GM12878 (cell line): ENCODE measurements at regions not wholly inside any gene's neighbourhood (a gene's known extent, or its start where the extent isn't known, plus 50 kb on each side); places are given as distances from the start of the nearest gene placed in this dataset.

Experiments used
- ATAC-seq: fragments of 200-7000 bp; cut with Tn5 transposase; 3 replicates; pipeline ENCODE4 v1.9.1; 2020; ENCODE audit warnings: mild to moderate bottlenecking, moderate library complexity
- BruUV-seq: library from RNA; stranded (reverse); fragments of 400-500 nt; replicated peaks from 2 replicates; lab custom pipeline; 2021; lab: Mats Ljungman, UMichigan
- CTCF ChIA-PET: fragments of 300-600 bp; sonication (Branson Sonifier 250); formaldehyde crosslinking; extraction: SDS; loops from one replicate; lab custom pipeline; 2021; ENCODE audit warnings: inconsistent platforms; lab: Yijun Ruan, JAX
- POLR2A ChIA-PET: fragments of 350-600 bp; formaldehyde crosslinking; extraction: SDS; loops from one replicate; lab custom pipeline; 2021; ENCODE audit warnings: inconsistent platforms; lab: Charles Lee
- RAD21 ChIA-PET: fragments of 300-600 bp; sonication (Branson Sonifier 250); formaldehyde crosslinking; loops from one replicate; lab custom pipeline; 2023; ENCODE audit warnings: antibody characterized with exemption; ENCODE audit not compliant: unreplicated experiment; lab: Charles Lee
- SMC1A ChIA-PET: fragments of 300-600 bp; sonication (Branson Sonifier 250); formaldehyde crosslinking; loops from one replicate; lab custom pipeline; 2023; ENCODE audit not compliant: unreplicated experiment, uncharacterized antibody; lab: Charles Lee
- DNase-seq: peaks from one replicate; pipeline ENCODE4 v3.0.0-alpha.2; 2011; ENCODE audit warnings: low read depth, low spot score
- FAIRE-seq: peaks from 3 replicates; lab custom pipeline; 2011; peaks lifted over from hg19 to GRCh38; lab: Jason Lieb, UNC
- H2AFZ ChIP-seq: 2 replicates; pipeline ENCODE4 v1.6.0; 2011; ENCODE audit warnings: low read depth, low read length, control low read depth; ENCODE audit not compliant: control insufficient read depth
- H3K27ac ChIP-seq: 2 replicates; pipeline ENCODE4 v1.5.1; 2011; ENCODE audit warnings: control low read depth; ENCODE audit not compliant: control insufficient read depth, insufficient read depth
- H3K27me3 ChIP-seq, 2 experiments: replicated peaks in 1 of 2; 2 replicates each; pipeline versions ENCODE4 v1.6.0 to v1.6.1; 2011; ENCODE audit warnings: low read length in 1 of 2; ENCODE audit not compliant: control insufficient read depth in 2 of 2, insufficient read depth in 2 of 2
- H3K36me3 ChIP-seq, 2 experiments: 2 replicates each; pipeline ENCODE4 v1.5.1; 2011; ENCODE audit warnings: low read length in 1 of 2; ENCODE audit not compliant: control insufficient read depth in 2 of 2, insufficient read depth in 2 of 2
- H3K4me1 ChIP-seq: 2 replicates; pipeline ENCODE4 v1.6.1; 2011; ENCODE audit warnings: mild to moderate bottlenecking, low read length, moderate library complexity, mixed read lengths; ENCODE audit not compliant: control insufficient read depth, insufficient read depth
- H3K4me2 ChIP-seq: 2 replicates; pipeline ENCODE4 v1.6.0; 2011; ENCODE audit warnings: control low read depth; ENCODE audit not compliant: control insufficient read depth, insufficient read depth
- H3K4me3 ChIP-seq: fragments of 200-600 bp; sonication (generic); 2 replicates; pipeline ENCODE4 v1.5.1; 2016
- H3K79me2 ChIP-seq: 2 replicates; pipeline ENCODE4 v1.6.0; 2011; ENCODE audit warnings: low read length; ENCODE audit not compliant: control insufficient read depth, insufficient read depth
- H3K9ac ChIP-seq: 2 replicates; pipeline ENCODE4 v1.8.0; 2011; ENCODE audit warnings: low read length, control low read depth, mixed read lengths; ENCODE audit not compliant: control insufficient read depth, insufficient read depth
- H3K9me3 ChIP-seq: replicated peaks from 3 replicates; pipeline ENCODE4 v1.5.1; 2011; ENCODE audit warnings: mild to moderate bottlenecking, low read length; ENCODE audit not compliant: control insufficient read depth, insufficient read depth
- H4K20me1 ChIP-seq: 2 replicates; pipeline ENCODE4 v1.6.0; 2011; ENCODE audit not compliant: control insufficient read depth, insufficient read depth
- CEBPZ ChIP-seq: fragments of 150-350 bp; IDR thresholded peaks from 2 replicates; pipeline ENCODE4 v1.6.1; 2016; ENCODE audit warnings: low read depth, low read length
- EED ChIP-seq: sonication (generic); IDR thresholded peaks from 2 replicates; pipeline ENCODE4 v1.6.1; 2016; ENCODE audit warnings: antibody characterized with exemption, low read depth
- HDAC2 ChIP-seq: fragments of 200-600 bp; sonication (generic); IDR thresholded peaks from 2 replicates; pipeline ENCODE4 v1.6.1; 2017
- JUND ChIP-seq: IDR thresholded peaks from 2 replicates; pipeline ENCODE4 v1.6.1; 2012; ENCODE audit warnings: low read depth, mild to moderate bottlenecking, low read length, improper control_type of control experiment, moderate library complexity
- KAT2A ChIP-seq: conservative IDR thresholded peaks from 2 replicates; pipeline ENCODE4 v1.6.1; 2011; ENCODE audit warnings: low read depth, low read length; ENCODE audit not compliant: control insufficient read depth
- MEF2B ChIP-seq: fragments of 450-650 bp; IDR thresholded peaks from 2 replicates; pipeline ENCODE4 v1.6.1; 2018; ENCODE audit warnings: mild to moderate bottlenecking, moderate library complexity; ENCODE audit not compliant: partially characterized antibody, poor library complexity, severe bottlenecking
- MTA2 ChIP-seq: fragments of 450-650 bp; IDR thresholded peaks from 2 replicates; pipeline ENCODE4 v1.6.1; 2016; ENCODE audit warnings: low read depth, mild to moderate bottlenecking, moderate library complexity
- RBBP5 ChIP-seq: fragments of 200-600 bp; sonication (generic); conservative IDR thresholded peaks from 2 replicates; pipeline ENCODE4 v1.6.1; 2016
- SREBF2 ChIP-seq: IDR thresholded peaks from 2 replicates; pipeline ENCODE4 v1.6.1; 2012; ENCODE audit warnings: mild to moderate bottlenecking, low read length
- WGBS: methylation state at CpG from one replicate; pipeline ENCODE4 v1.1.6; 2016; ENCODE audit warnings: low lambda C conversion rate; ENCODE audit not compliant: insufficient replicate concordance, insufficient coverage; ENCODE audit errors: missing lambda C conversion rate; 5-methylcytosine and 5-hydroxymethylcytosine counted together
- in situ Hi-C: fragments of 300-500 bp; cut with MboI; formaldehyde crosslinking; loops from 9 replicates; pipeline ENCODE4 v1.14.3; 2018; ENCODE audit warnings: mixed read lengths
- intact Hi-C: fragments of 100-400 bp; cut with micrococcal nuclease; formaldehyde crosslinking; loops from one replicate; pipeline ENCODE4 v1.14.2; 2022; ENCODE audit not compliant: unreplicated experiment

GRCh38 chr2:228628682-228629081, 447.2 kb upstream of the SPHKAP start:
- Histone ChIP-seq H3K4me2 (no peak overlapping the region), H4K20me1 (no peaks in the 10 kb centered on the region), H2AFZ (no peak overlapping the region), H3K4me3 (no peak overlapping the region), H3K9me3 (no peaks in the 10 kb centered on the region), H3K27me3 (no peaks in the 10 kb centered on the region), H3K36me3 (no peaks in the 10 kb centered on the region), H3K27ac (no peak overlapping the region), H3K79me2 (no peaks in the 10 kb centered on the region), H3K4me1 (no peaks in the 10 kb centered on the region), H3K9ac (no peak overlapping the region)
- ATAC-seq (no peak), FAIRE-seq (no peak), DNase-seq (no peak)
- ChIA-PET SMC1A (no interaction called here), CTCF (interaction anchor here (1.1 kb wide), 1 partner anchor 29 kb away, joined by 3 read pairs; no protein-coding TSS in a partner anchor), POLR2A (no interaction called here), RAD21 (no interaction called here)
- intact Hi-C loops, result no loop called here
- WGBS, result 28% methylated on average over 4 of the region's 4 CpGs
- TF ChIP-seq SREBF2 (no peak), CEBPZ (no peak), JUND (no peak)
- BruUV-seq, result no TSS peak
- in situ Hi-C loops, result no loop called here

- Histone ChIP-seq H3K4me3 (no peak overlapping the region), H3K27ac (no peak overlapping the region), H3K79me2 (no peaks in the 10 kb centered on the region), H2AFZ (no peak overlapping the region), H3K4me2 (no peak overlapping the region), H3K9me3 (no peaks in the 10 kb centered on the region), H3K36me3 (no peaks in the 10 kb centered on the region), H4K20me1 (no peaks in the 10 kb centered on the region), H3K27me3 (no peaks in the 10 kb centered on the region), H3K9ac (no peak overlapping the region), H3K4me1 (no peaks in the 10 kb centered on the region)
- BruUV-seq, result no TSS peak
- no peak for ATAC-seq
- TF ChIP-seq MTA2, result no peak
- no peak for TF ChIP-seq MEF2B
- no peak for TF ChIP-seq RBBP5
- no peak for TF ChIP-seq EED
- TF ChIP-seq HDAC2, result no peak
- no peak for TF ChIP-seq KAT2A
- in situ Hi-C loops, result no loop called here
- 3% methylated on average over 4 of the region's 4 CpGs for WGBS
- ChIA-PET SMC1A (no interaction called here), POLR2A (no interaction called here), CTCF (no interaction called here), RAD21 (no interaction called here)
- intact Hi-C loops, result no loop called here
- no peak for FAIRE-seq
- DNase-seq, result no peak
Measured at GRCh38 chr2:228627510-228627909, 446.0 kb upstream of the SPHKAP start.
